Mesendoderm (in vitro differentiated cells): ENCODE measurements at regions not wholly inside any gene's neighbourhood (a gene's known extent, or its start where the extent isn't known, plus 50 kb on each side); places are given as distances from the start of the nearest gene placed in this dataset.
A peak's percentile ranks its signal among the peaks of the same experiment; 100 is the strongest.

ENCODE experiments used
- DNase-seq: peaks from one replicate; pipeline ENCODE4 v3.0.0; 2013
- H2AK5ac ChIP-seq: 2 replicates; pipeline ENCODE4 v1.6.1; 2013; ENCODE audit warnings: low read length, inconsistent platforms
- H2BK120ac ChIP-seq: 2 replicates; pipeline ENCODE4 v1.6.1; 2013; ENCODE audit warnings: low read depth, mild to moderate bottlenecking, low read length, moderate library complexity, mixed read lengths
- H2BK15ac ChIP-seq: replicated peaks from 2 replicates; pipeline ENCODE4 v1.6.1; 2013; ENCODE audit warnings: low read depth, mild to moderate bottlenecking, moderate library complexity
- H2BK5ac ChIP-seq: 2 replicates; pipeline ENCODE4 v1.6.1; 2013; ENCODE audit warnings: low read length, inconsistent platforms
- H3K18ac ChIP-seq: 2 replicates; pipeline ENCODE4 v1.6.1; 2013; ENCODE audit warnings: mild to moderate bottlenecking, low read length, mixed read lengths
- H3K23ac ChIP-seq: one replicate; pipeline ENCODE4 v1.6.1; 2013; ENCODE audit warnings: low read length
- H3K27ac ChIP-seq: 2 replicates; pipeline ENCODE4 v1.5.1; 2013; ENCODE audit warnings: low read depth, mild to moderate bottlenecking, inconsistent platforms, low read length, moderate library complexity
- H3K27me3 ChIP-seq: 2 replicates; pipeline ENCODE4 v1.6.1; 2013; ENCODE audit warnings: low read length, control low read depth, mild to moderate bottlenecking, inconsistent platforms; ENCODE audit not compliant: insufficient read depth, poor library complexity
- H3K36me3 ChIP-seq: 2 replicates; pipeline ENCODE4 v1.6.1; 2013; ENCODE audit warnings: low read length, inconsistent platforms; ENCODE audit not compliant: control insufficient read depth, insufficient read depth
- H3K4ac ChIP-seq: one replicate; pipeline ENCODE4 v1.6.1; 2013; ENCODE audit warnings: low read depth, mild to moderate bottlenecking, low read length, moderate library complexity
- H3K4me1 ChIP-seq: 2 replicates; pipeline ENCODE4 v1.6.1; 2013; ENCODE audit warnings: low read depth, low read length, inconsistent platforms; ENCODE audit not compliant: control insufficient read depth
- H3K4me2 ChIP-seq: 2 replicates; pipeline ENCODE4 v1.6.1; 2013; ENCODE audit warnings: low read length
- H3K4me3 ChIP-seq: 2 replicates; pipeline ENCODE4 v1.5.1; 2013; ENCODE audit warnings: mild to moderate bottlenecking, low read length
- H3K56ac ChIP-seq: one replicate; pipeline ENCODE4 v1.6.1; 2013; ENCODE audit warnings: low read length
- H3K79me1 ChIP-seq: 2 replicates; pipeline ENCODE4 v1.6.1; 2013; ENCODE audit warnings: low read length, inconsistent platforms
- H3K79me2 ChIP-seq: 2 replicates; pipeline ENCODE4 v1.6.1; 2013; ENCODE audit warnings: mild to moderate bottlenecking, low read length; ENCODE audit not compliant: control insufficient read depth, insufficient read depth
- H3K9ac ChIP-seq: 2 replicates; pipeline ENCODE4 v1.6.1; 2013; ENCODE audit warnings: low read length, inconsistent platforms
- H4K5ac ChIP-seq: one replicate; pipeline ENCODE4 v1.6.1; 2013; ENCODE audit warnings: low read length
- H4K8ac ChIP-seq: one replicate; pipeline ENCODE4 v1.6.1; 2013; ENCODE audit warnings: low read depth, mild to moderate bottlenecking, control low read depth, low read length, moderate library complexity
- WGBS: extraction: QIAGEN DNeasy Blood & Tissue Kit; methylation state at CpG from one replicate; pipeline ENCODE4 v1.1.7; 2013; ENCODE audit warnings: low lambda C conversion rate, missing lambda C conversion rate; ENCODE audit not compliant: insufficient coverage; ENCODE audit errors: extremely low coverage; 5-methylcytosine and 5-hydroxymethylcytosine counted together

- no peak overlapping the region for H2BK5ac ChIP-seq
- DNase-seq, result no peak
- no peaks in the 10 kb centered on the region for H3K36me3 ChIP-seq
- no peak overlapping the region for H2AK5ac ChIP-seq
- H3K9ac ChIP-seq, result no peak overlapping the region
- no peaks in the 10 kb centered on the region for H3K4me1 ChIP-seq
- no CpG with 5 or more reads among the region's 3 CpGs for WGBS
- H3K27ac ChIP-seq, result no peak overlapping the region
- H3K4me3 ChIP-seq, result no peak overlapping the region
- no peak overlapping the region for H3K18ac ChIP-seq
- no peak overlapping the region for H4K5ac ChIP-seq
- H3K56ac ChIP-seq, result no peak overlapping the region
- no peak overlapping the region for H2BK120ac ChIP-seq
- H3K79me2 ChIP-seq, result no peaks in the 10 kb centered on the region
- H3K4ac ChIP-seq, result no peak overlapping the region
- H2BK15ac ChIP-seq, result no peak overlapping the region
- no peak overlapping the region for H3K4me2 ChIP-seq
- H3K79me1 ChIP-seq, result no peaks in the 10 kb centered on the region
- H3K27me3 ChIP-seq, result no peaks in the 10 kb centered on the region
- H4K8ac ChIP-seq, result no peak overlapping the region
- no peak overlapping the region for H3K23ac ChIP-seq
Observed at GRCh38 chr12:72966684-72967083, 694.5 kb downstream of the TRHDE start.

- Histone ChIP-seq H3K23ac (no peak overlapping the region), H3K79me1 (no peaks in the 10 kb centered on the region), H4K5ac (no peak overlapping the region), H2BK120ac (no peak overlapping the region), H3K4me1 (no peaks in the 10 kb centered on the region), H2BK5ac (no peak overlapping the region), H3K4me2 (no peak overlapping the region), H2AK5ac (no peak overlapping the region), H3K4me3 (no peak overlapping the region), H3K27ac (no peak overlapping the region), H3K79me2 (no peaks in the 10 kb centered on the region), H3K56ac (no peak overlapping the region), H3K9ac (no peak overlapping the region), H2BK15ac (no peak overlapping the region), H3K36me3 (no peaks in the 10 kb centered on the region), H3K4ac (no peak overlapping the region), H4K8ac (no peak overlapping the region), H3K27me3 (no peaks in the 10 kb centered on the region), H3K18ac (no peak overlapping the region)
- DNase-seq, result peak; percentile 8
- WGBS, result no CpG with 5 or more reads among the region's 10 CpGs
Observed at GRCh38 chr12:72974954-72975555, 702.9 kb downstream of the TRHDE start.

GRCh38 chr12:72978999-72979398 is 706.8 kb downstream of the TRHDE start:
- Histone ChIP-seq H3K9ac (no peak overlapping the region), H2BK5ac (no peak overlapping the region), H3K27ac (no peak overlapping the region), H3K18ac (no peak overlapping the region), H3K79me1 (no peaks in the 10 kb centered on the region), H4K8ac (no peak overlapping the region), H3K4me1 (no peaks in the 10 kb centered on the region), H2BK15ac (no peak overlapping the region), H3K56ac (no peak overlapping the region), H3K4me3 (no peak overlapping the region), H4K5ac (no peak overlapping the region), H2AK5ac (no peak overlapping the region), H3K4ac (no peak overlapping the region), H3K79me2 (no peaks in the 10 kb centered on the region), H3K36me3 (no peaks in the 10 kb centered on the region), H2BK120ac (no peak overlapping the region), H3K23ac (no peak overlapping the region), H3K27me3 (no peaks in the 10 kb centered on the region), H3K4me2 (no peak overlapping the region)
- WGBS, result no CpG with 5 or more reads among the region's 4 CpGs
- DNase-seq, result no peak

- no peak overlapping the region for H4K8ac ChIP-seq
- no peaks in the 10 kb centered on the region for H3K79me1 ChIP-seq
- H3K4me3 ChIP-seq, result no peak overlapping the region
- no peak overlapping the region for H3K18ac ChIP-seq
- no peak overlapping the region for H2BK5ac ChIP-seq
- H3K27me3 ChIP-seq, result no peaks in the 10 kb centered on the region
- H3K36me3 ChIP-seq, result no peaks in the 10 kb centered on the region
- H3K56ac ChIP-seq, result no peak overlapping the region
- no peak overlapping the region for H2BK120ac ChIP-seq
- H3K4me2 ChIP-seq, result no peak overlapping the region
- H3K4me1 ChIP-seq, result no peaks in the 10 kb centered on the region
- no peak overlapping the region for H3K4ac ChIP-seq
- H3K79me2 ChIP-seq, result no peaks in the 10 kb centered on the region
- no peak overlapping the region for H3K9ac ChIP-seq
- DNase-seq, result no peak
- no peak overlapping the region for H2AK5ac ChIP-seq
- no peak overlapping the region for H3K23ac ChIP-seq
- no peak overlapping the region for H4K5ac ChIP-seq
- no peak overlapping the region for H3K27ac ChIP-seq
- H2BK15ac ChIP-seq, result no peak overlapping the region
- WGBS, result no CpG with 5 or more reads among the region's 5 CpGs
Observed at GRCh38 chr12:72982356-72982755, 710.2 kb downstream of the TRHDE start.

- no CpG with 5 or more reads among the region's 1 CpG for WGBS
- DNase-seq, result no peak
- Histone ChIP-seq H3K9ac (no peak overlapping the region), H4K8ac (no peak overlapping the region), H2AK5ac (no peak overlapping the region), H3K4me2 (no peak overlapping the region), H3K23ac (no peak overlapping the region), H2BK120ac (no peak overlapping the region), H3K27ac (no peak overlapping the region), H3K36me3 (no peaks in the 10 kb centered on the region), H2BK5ac (no peak overlapping the region), H3K4ac (no peak overlapping the region), H3K27me3 (no peaks in the 10 kb centered on the region), H2BK15ac (no peak overlapping the region), H4K5ac (no peak overlapping the region), H3K79me1 (no peaks in the 10 kb centered on the region), H3K4me3 (no peak overlapping the region), H3K18ac (no peak overlapping the region), H3K79me2 (no peaks in the 10 kb centered on the region), H3K56ac (no peak overlapping the region), H3K4me1 (no peaks in the 10 kb centered on the region)
Observed at GRCh38 chr12:72986963-72987362, 714.8 kb downstream of the TRHDE start.

- Histone ChIP-seq H4K8ac (no peak overlapping the region), H3K56ac (no peak overlapping the region), H3K27me3 (no peaks in the 10 kb centered on the region), H3K36me3 (no peaks in the 10 kb centered on the region), H3K79me1 (no peaks in the 10 kb centered on the region), H2BK15ac (peak overlapping the region; percentile 8), H3K4me1 (no peaks in the 10 kb centered on the region), H3K23ac (no peak overlapping the region), H3K27ac (no peak overlapping the region), H3K4ac (no peak overlapping the region), H3K18ac (no peak overlapping the region), H3K9ac (no peak overlapping the region), H4K5ac (no peak overlapping the region), H3K4me3 (no peak overlapping the region), H3K4me2 (no peak overlapping the region), H2AK5ac (no peak overlapping the region), H3K79me2 (no peaks in the 10 kb centered on the region), H2BK5ac (no peak overlapping the region), H2BK120ac (no peak overlapping the region)
- WGBS, result no CpG with 5 or more reads among the region's 4 CpGs
- no peak for DNase-seq
Observed at GRCh38 chr12:72989458-72989947, 717.3 kb downstream of the TRHDE start.
